Keratinocyte (primary cell): ENCODE measurements at regions not wholly inside any gene's neighbourhood (a gene's known extent, or its start where the extent isn't known, plus 50 kb on each side); places are given as distances from the start of the nearest gene placed in this dataset.

Source experiments
- DNase-seq: peaks from one replicate; pipeline ENCODE4 v3.0.0-alpha.2; 2011; ENCODE audit warnings: low read depth, missing footprints, low spot score
- FAIRE-seq: peaks from 2 replicates; lab custom pipeline; 2011; peaks lifted over from hg19 to GRCh38; lab: Jason Lieb, UNC
- H2AFZ ChIP-seq: 2 replicates; pipeline ENCODE4 v1.6.0; 2012; ENCODE audit warnings: low read length, control low read depth, inconsistent platforms; ENCODE audit not compliant: control insufficient read depth
- H3K27ac ChIP-seq: 2 replicates; pipeline ENCODE4 v1.5.1; 2011; ENCODE audit warnings: low read length; ENCODE audit not compliant: control insufficient read depth, insufficient read depth
- H3K27me3 ChIP-seq: 3 replicates; pipeline ENCODE4 v1.6.0; 2011; ENCODE audit warnings: low read length; ENCODE audit not compliant: control insufficient read depth, insufficient read depth; ENCODE audit errors: extremely low read depth
- H3K36me3 ChIP-seq, 2 experiments: 2 replicates in 1 of 2; 3 replicates in 1 of 2; pipeline ENCODE4 v1.5.1; 2011; ENCODE audit warnings: low read length in 2 of 2, mild to moderate bottlenecking in 1 of 2; ENCODE audit not compliant: control insufficient read depth in 2 of 2, insufficient read depth in 2 of 2; ENCODE audit errors: extremely low read depth in 1 of 2
- H3K4me1 ChIP-seq: 3 replicates; pipeline ENCODE4 v1.5.1; 2011; ENCODE audit warnings: low read length; ENCODE audit not compliant: control insufficient read depth, insufficient read depth; ENCODE audit errors: extremely low read depth
- H3K4me2 ChIP-seq: 3 replicates; pipeline ENCODE4 v1.6.0; 2011; ENCODE audit warnings: low read depth, low read length; ENCODE audit not compliant: control insufficient read depth, insufficient read depth; ENCODE audit errors: extremely low read depth
- H3K4me3 ChIP-seq, 3 experiments: fragments of 200-600 bp in 1 of 3; sonication (generic) in 1 of 3; 2 replicates in 2 of 3; 3 replicates in 1 of 3; pipeline ENCODE4 v1.5.1; 2011 to 2016; ENCODE audit warnings: low read length in 3 of 3, mild to moderate bottlenecking in 3 of 3, control low read depth in 2 of 3, inconsistent platforms in 1 of 3, low read depth in 1 of 3, mixed read lengths in 1 of 3, mixed run types in 1 of 3, moderate library complexity in 1 of 3; ENCODE audit not compliant: control insufficient read depth in 2 of 3, insufficient read depth in 2 of 3; ENCODE audit errors: extremely low read depth in 1 of 3
- H3K79me2 ChIP-seq: 2 replicates; pipeline ENCODE4 v1.6.0; 2012; ENCODE audit warnings: low read length; ENCODE audit not compliant: control insufficient read depth, insufficient read depth
- H3K9ac ChIP-seq: 3 replicates; pipeline ENCODE4 v1.6.0; 2011; ENCODE audit warnings: low read length; ENCODE audit not compliant: control insufficient read depth, insufficient read depth; ENCODE audit errors: extremely low read depth
- H3K9me1 ChIP-seq: 3 replicates; pipeline ENCODE4 v1.6.0; 2011; ENCODE audit warnings: low read length; ENCODE audit not compliant: control insufficient read depth, insufficient read depth; ENCODE audit errors: extremely low read depth
- H3K9me3 ChIP-seq: 2 replicates; pipeline ENCODE4 v1.5.1; 2012; ENCODE audit warnings: low read depth, low read length; ENCODE audit not compliant: control insufficient read depth
- H4K20me1 ChIP-seq: 3 replicates; pipeline ENCODE4 v1.6.0; 2011; ENCODE audit warnings: low read length; ENCODE audit not compliant: control insufficient read depth, insufficient read depth; ENCODE audit errors: extremely low read depth
- CTCF ChIP-seq, 3 experiments: IDR thresholded peaks in 1 of 3; conservative IDR thresholded peaks in 1 of 3; optimal IDR thresholded peaks in 1 of 3; 2 replicates in 2 of 3; 3 replicates in 1 of 3; pipeline versions ENCODE3 to v1.5.1; 2011; ENCODE audit warnings: low read length in 3 of 3, mild to moderate bottlenecking in 3 of 3, moderate library complexity in 2 of 3, control low read depth in 1 of 3, inconsistent platforms in 1 of 3; ENCODE audit not compliant: insufficient read depth in 2 of 3; ENCODE audit errors: extremely low read depth in 1 of 3
- EZH2 ChIP-seq: IDR thresholded peaks from one replicate; pipeline ENCODE4 v1.6.1; 2012; ENCODE audit warnings: inconsistent platforms, mild to moderate bottlenecking, low read length, moderate library complexity
- dilution Hi-C: fragments of 300-500 bp; cut with MboI; formaldehyde crosslinking; loops from one replicate; pipeline ENCODE4 v1.7.0; 2020; ENCODE audit warnings: low sequenced_read_pairs; ENCODE audit not compliant: extremely low pct_ligation_motif_present

- Histone ChIP-seq H3K9ac (no peak overlapping the region), H3K9me1 (no peaks in the 10 kb centered on the region), H3K79me2 (no peaks in the 10 kb centered on the region), H3K27ac (no peak overlapping the region), H3K36me3 (no peaks in the 10 kb centered on the region), H4K20me1 (no peaks in the 10 kb centered on the region), H3K4me3 (no peak overlapping the region), H3K9me3 (no peaks in the 10 kb centered on the region), H2AFZ (no peak overlapping the region), H3K27me3 (no peaks in the 10 kb centered on the region), H3K4me2 (no peak overlapping the region), H3K4me1 (no peaks in the 10 kb centered on the region)
- DNase-seq (no peak), FAIRE-seq (no peak)
- TF ChIP-seq EZH2 = no peak
- no peak for TF ChIP-seq CTCF (optimal IDR thresholded peaks at IDR 0.05 in 1 of 3, IDR thresholded peaks at IDR 0.05 in 1 of 3, conservative IDR thresholded peaks at IDR 0.05 in 1 of 3; ENCODE audit: extremely low read depth in 1 of 3, insufficient read depth in 2 of 3, low read length in 3 of 3)
- dilution Hi-C loops = no loop called here
Observed at GRCh38 chr11:91952056-91952455, 272.6 kb upstream of the FAT3 start.

GRCh38 chr11:91947215-91947820, 277.3 kb upstream of the FAT3 start:
- no peak for TF ChIP-seq CTCF (optimal IDR thresholded peaks at IDR 0.05 in 1 of 3, IDR thresholded peaks at IDR 0.05 in 1 of 3, conservative IDR thresholded peaks at IDR 0.05 in 1 of 3; ENCODE audit: extremely low read depth in 1 of 3, insufficient read depth in 2 of 3, low read length in 3 of 3)
- TF ChIP-seq EZH2 = no peak
- Histone ChIP-seq H3K9me3 (no peaks in the 10 kb centered on the region), H3K4me1 (no peaks in the 10 kb centered on the region), H3K27ac (no peak overlapping the region), H3K79me2 (no peaks in the 10 kb centered on the region), H2AFZ (no peak overlapping the region), H4K20me1 (no peaks in the 10 kb centered on the region), H3K27me3 (no peaks in the 10 kb centered on the region), H3K36me3 (no peaks in the 10 kb centered on the region), H3K9ac (no peak overlapping the region), H3K9me1 (no peaks in the 10 kb centered on the region), H3K4me3 (no peak overlapping the region), H3K4me2 (no peak overlapping the region)
- FAIRE-seq = no peak
- dilution Hi-C loops = no loop called here
- no peak for DNase-seq
